OCI-LY1 (cell line): ENCODE measurements at regions not wholly inside any gene's neighbourhood (a gene's known extent, or its start where the extent isn't known, plus 50 kb on each side); places are given as distances from the start of the nearest gene placed in this dataset.

ENCODE experiments used
- CTCF ChIP-seq: fragments of 200-600 bp; sonication (generic), shearing (Covaris generic); IDR thresholded peaks from 2 replicates; pipeline ENCODE4 v1.5.1; 2017; ENCODE audit warnings: mild to moderate bottlenecking, antibody characterized with exemption, low read length, moderate library complexity, mixed read lengths
- EZH2 ChIP-seq: fragments of 200-600 bp; sonication (generic), shearing (Covaris generic); IDR thresholded peaks from 2 replicates; pipeline ENCODE4 v1.8.0; 2017; ENCODE audit warnings: borderline replicate concordance, mixed run types, mild to moderate bottlenecking, antibody characterized with exemption, low read length, moderate library complexity, mixed read lengths

- TF ChIP-seq CTCF (no peak), EZH2 (no peak)
Measured at GRCh38 chr4:133972586-133972985, 229.0 kb downstream of the PABPC4L start.
